T-helper 22 cell (primary cell): ENCODE measurements at regions not wholly inside any gene's neighbourhood (a gene's known extent, or its start where the extent isn't known, plus 50 kb on each side); places are given as distances from the start of the nearest gene placed in this dataset.

Experiments
- DNase-seq: peaks from one replicate; pipeline ENCODE4 v3.0.0-alpha.2; 2020; ENCODE audit warnings: low read depth

DNA sequence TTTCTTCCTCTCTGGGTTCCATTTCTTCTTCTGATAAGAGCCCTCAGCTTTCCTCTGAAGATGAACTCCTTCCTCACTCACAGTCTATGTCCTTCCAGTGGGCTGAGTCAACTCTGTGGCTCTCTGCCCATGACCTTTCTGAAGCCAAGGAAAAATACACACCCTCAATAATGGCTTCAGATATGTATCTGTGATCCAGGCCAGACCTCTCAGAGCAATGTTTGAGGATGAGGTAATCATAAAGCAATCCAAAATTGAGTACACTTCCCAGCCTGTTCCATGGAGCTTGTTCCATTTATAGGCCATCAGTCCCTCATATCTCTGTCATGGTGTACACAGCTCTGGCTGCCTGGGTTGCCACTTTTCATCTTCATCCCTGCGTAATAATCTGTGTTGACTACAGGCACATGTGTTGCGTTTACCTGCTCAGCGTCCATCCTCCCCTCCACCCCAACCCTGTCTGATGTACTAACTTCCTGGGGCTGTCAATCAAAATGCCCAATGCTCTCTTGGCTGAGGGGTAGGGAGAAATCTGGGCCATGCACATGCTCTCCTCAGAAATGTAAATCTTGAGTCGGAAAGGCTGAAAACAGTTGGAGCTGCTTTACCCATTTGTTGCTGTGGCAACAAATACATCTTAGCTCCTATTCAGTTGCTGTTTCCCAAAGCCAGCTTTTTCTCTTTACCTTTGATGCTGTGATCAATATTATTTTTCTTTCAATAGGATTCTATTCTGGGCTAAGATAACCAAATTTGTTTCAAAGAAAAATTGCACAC is 377.8 kb upstream of the TMEM132C start:
- no peak for DNase-seq

DNA sequence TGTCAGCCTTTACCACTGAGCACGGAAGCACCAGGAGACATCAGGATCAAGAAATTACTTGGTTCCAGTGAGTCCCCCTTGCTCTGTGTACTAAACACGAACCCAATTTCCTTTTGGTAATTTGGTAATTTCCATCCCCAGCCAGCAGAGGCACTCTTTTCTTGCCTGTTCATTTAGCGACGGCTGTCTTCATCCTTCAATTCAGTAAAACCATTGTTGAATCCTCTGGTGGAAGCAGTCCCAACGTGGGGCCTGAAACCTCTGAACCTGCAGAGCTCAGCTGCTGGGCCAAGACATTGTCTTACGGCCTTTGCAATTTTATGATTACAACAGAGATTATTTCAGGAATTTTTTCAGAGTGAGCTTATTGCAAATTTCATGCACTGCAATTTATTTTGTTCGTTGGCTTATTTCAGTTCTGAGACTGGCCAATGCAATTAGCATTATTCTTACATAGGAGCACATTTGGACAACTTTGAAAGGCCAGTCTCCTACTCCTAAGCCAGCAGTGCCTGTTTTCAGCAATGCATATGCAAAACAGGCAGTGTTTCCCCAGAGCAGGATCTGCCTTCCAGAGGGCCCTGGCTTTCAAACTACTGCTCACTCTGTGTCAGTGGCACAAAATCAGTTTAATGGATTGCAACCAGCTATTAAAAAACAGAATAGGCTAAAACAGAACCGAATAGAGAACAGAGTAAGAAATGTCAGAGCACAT is 372.9 kb upstream of the TMEM132C start:
- DNase-seq = no peak

DNA sequence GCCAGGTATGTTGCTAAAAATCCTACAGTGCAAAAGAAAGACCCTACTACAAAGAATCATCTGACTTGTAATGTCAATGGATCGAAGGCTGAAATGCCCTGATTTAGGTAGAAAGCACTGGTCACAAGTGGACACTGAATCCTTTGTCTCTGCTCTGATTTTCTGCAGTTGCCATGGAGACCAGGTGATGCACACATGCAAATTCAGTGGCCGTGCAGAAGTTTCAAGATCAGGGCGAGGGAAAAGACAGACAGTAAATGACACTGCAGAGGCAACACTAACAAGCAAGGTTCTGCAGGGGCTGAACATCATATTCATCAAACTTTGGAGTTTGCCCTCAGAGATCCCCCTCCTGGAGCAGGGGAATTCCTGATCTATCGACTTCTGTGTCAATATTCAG is 370.3 kb upstream of the TMEM132C start:
- DNase-seq = no peak

DNA sequence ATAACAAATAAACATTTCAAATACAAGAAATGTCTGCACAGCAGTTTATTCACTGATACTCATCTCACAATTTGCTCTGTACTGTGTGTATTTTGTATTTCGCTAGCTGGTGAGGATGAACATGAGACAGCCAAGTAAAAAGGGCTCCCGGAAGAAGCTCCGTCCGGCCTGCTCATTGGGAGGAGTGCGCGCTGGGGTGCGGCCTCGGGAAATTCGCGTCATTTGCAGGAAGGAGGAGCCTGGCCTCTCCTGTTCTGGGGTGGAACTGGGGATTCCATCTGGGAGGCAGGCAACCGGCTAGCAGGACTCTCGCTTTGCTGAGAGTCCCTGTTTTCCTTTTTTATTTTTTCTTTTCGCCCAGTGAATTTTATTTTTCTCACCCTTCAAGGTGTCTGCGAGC is 368.4 kb upstream of the TMEM132C start:
- no peak for DNase-seq

DNA sequence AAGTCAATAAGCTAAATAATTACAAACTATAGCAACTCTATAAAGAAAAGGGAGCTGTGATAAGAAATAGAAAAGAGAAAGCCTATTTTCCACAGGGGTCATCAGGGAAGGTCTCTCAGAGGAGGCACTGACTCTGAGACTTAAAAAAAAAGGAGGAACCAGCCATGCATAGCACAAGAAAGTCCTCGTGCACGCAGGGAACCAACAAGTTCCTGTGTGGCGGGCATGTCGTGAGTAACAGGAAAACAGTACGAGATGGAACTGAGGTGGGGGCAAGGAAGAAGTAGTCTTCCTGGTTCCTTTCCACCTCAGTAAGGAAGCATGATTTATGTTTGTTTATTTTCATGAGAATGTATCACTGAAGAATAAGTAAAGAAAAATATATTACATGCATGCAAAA is 367.0 kb upstream of the TMEM132C start:
- no peak for DNase-seq

DNA sequence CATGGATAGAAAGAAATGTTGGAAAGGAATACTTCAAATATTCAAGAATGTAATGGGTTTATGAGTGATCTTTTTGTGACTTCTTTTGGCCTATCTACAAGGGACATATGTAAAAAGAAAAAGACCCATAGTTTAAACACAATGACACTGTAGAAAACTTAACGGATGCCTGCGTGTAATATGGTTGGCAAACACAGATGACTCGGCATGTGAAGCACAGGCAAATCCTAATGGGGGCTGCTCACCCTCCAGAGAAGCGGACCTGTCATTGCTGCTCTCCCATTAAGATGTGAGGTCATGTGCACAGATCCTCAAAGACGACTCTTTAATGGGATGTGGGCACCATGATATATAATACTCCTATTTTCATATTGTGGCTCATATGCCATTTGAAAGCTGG is 366.6 kb upstream of the TMEM132C start:
- no peak for DNase-seq

DNA sequence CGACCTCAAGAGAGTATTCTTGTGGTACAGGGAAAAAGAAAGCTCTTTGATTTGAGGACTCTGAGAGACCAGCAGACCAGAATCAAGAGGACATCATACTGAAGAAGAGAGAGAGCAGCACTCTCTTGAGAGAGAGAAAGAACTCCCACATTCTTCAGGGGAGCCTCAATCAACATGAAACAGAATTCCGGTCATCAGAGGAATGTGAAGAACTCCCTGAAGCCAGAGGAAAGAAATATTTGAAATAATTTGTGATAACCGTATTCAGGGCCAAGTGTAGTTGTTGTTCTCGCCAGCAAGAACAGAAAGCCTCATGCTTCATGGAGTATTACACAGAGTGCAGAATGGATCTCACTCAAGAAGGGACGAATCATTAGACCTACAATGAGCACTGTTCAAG is 363.8 kb upstream of the TMEM132C start:
- no peak for DNase-seq

DNA sequence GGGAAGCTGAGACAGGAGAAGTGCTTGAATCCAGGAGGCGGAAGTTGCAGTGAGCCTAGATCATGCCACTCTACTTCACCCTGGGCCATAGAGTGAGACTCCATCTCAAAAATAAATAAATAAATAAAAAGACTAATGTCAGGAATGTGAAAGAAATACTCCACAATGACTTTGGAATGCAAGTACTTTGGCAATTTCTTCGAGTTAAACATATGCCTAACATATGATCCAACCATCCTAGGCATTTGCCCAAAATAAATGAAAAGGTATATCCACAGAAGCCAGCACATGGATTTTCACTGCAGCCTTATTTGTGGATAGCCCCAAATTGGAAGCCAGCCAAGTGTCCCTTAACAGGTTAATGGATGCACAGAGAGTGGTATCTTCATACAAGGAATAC is 357.9 kb upstream of the TMEM132C start:
- no peak for DNase-seq

DNA sequence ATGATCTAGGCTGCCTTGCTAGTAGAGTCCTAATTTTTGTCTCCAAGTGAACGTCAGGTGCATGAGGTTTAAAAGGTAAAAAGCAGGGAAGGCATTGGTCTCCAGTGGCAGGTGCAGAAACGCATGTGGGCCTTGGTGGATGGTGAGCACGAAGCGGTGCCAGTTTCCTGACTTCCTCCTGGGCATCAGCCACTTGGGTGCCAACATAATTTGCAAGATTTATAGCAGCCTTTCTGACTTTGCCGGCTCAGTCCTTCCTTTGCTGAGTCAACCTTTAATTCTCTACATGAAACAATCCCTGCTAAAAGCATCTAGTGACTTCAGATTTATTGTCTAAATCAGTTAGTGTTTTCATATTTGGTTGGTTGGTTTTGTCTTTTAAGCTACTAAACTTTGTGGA is 355.7 kb upstream of the TMEM132C start:
- DNase-seq = no peak

DNA sequence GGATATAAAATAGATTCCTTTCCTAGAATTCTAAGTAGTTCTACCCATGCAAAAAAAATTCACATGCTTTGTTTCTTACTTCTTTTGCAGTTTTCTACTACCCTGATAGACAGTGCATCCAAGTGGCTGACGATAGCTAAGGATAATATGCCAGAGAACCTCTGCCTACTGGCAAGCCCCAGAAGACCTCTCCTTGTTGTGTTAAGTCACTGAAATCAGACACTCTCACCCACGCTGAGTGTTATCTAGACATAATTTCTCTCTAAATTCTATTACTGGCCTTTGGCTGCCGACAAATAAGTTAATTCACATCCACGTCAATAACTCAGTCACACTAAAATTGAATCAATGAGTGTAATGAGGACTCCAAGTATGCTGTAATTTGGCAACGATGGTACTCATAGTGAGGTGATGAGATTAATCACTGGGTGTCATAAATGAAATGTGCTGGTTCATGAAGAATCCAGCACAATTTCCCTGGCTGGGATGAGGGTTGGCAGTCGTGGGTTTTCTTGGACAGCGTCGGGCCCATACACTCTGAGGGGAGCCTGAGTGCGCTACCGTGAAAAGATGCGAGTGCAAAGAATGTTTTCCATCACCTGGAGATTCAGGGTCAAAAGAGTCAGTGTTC is 354.8 kb upstream of the TMEM132C start:
- DNase-seq = no peak

DNA sequence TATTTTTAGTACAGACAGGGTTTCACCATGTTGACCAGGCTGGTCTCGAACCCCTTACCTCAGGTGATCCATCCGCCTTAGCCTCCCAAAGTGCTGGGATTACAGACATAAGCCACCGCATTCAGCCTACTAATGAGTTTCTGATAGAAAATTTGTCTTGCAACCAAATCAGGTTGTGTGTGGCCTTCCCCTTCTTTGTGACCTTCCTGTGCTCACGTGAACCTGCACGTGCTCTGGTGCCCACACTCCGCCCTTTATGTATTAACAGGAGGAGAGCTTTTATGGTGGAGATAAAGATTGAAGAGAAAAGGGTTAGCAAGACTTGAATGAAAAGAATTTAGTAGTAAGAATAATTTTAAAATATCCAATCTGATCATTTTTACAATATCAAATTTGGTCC is 343.5 kb upstream of the TMEM132C start:
- no peak for DNase-seq

DNA sequence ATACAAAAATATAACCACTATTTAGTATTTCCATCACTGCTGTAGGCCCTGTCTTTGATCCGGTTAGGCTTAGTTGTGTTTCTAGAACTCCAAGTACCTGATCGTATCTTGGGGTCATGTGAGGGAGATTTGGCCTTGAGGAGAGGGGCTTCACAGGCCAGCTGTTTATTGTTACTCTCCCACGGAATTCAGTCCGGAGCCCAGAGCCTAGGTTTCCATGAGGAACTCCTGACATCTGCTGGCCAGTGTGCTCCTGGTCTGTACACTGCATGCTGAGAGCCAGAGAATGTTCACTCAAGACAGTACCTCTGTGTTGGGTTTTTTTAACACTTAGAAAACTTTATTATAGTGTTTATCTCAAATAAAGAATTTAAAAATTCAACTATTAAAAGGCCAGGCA is 341.0 kb upstream of the TMEM132C start:
- no peak for DNase-seq

DNA sequence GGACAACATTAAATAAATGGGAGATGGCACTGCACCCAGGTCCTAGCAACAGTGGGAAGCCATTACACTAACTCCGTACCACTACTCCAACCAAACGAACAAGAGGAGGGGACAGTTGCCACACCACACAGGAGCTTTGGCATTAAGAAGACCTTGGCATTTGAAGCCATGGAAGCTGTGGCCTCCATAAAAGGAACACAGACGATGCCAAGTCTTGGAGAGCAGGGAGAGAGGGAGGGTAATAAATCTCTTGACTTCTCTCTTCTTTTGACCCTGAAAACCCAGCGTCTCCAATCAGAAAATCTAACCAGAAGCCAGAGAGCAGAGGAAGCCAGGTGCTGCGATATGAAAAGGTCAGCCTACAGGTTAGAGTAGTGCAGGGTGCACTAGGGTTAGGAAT is 338.8 kb upstream of the TMEM132C start:
- no peak for DNase-seq

DNA sequence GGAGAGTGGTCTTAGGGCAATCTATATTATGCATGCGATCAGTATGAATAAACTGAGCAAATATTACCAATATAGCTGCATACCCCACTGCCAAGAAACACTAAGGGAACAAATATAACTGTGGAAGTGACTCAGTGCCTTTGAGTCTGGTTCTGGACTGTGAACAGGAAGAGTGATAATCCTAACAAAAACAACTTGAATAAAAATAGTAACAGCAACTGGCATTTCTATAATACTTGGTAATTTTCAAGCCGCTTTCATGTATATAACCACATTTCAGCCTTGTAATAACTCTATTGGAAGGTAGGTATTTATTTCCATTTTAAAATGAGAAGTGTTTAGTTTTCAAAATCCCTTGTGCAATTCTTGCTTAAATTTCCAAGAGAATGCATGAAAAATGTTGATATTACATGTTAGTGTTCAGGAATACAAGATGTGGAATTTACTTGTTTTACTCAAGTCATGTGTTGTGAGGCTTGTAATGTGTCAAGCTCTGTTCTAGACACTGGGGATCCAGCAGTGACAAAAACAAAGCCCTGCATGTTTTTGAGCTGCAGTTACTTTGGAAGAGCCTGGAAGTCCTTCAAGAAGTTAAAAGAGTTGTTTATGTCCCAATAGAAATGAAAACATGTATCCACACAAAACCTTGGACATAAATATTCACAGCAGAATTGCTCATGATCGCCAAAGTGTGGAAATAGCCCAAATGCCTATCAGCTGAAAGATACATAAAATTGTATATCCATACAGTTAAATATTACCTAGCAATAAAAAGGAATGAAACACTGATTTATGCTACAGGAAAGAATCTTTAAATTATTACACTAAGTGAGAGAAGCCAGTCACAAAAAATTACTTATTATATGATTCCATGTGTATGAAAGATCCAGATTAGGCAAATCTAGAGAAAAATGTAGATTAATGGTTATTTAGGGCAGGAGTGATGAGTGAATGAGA is 338.1 kb upstream of the TMEM132C start:
- DNase-seq = no peak

DNA sequence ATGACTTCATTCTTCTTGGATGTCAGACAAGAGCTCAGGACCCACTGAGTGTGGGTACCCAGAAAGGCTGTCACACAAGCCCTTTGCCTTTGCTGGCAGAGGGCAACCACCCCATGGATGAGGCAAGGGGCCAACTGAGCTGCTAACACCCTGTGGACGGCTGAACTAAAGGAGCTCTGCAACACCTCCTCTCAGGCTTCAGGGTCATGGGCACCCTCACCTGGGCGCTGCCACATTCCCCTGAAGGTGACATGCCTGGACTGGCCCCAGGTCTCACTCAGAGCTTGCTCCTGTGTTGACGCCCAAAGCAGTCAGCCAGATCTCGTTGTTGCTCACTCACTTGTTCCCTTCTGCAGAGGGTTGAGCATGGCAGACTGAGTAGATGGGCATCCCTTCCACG is 336.8 kb upstream of the TMEM132C start:
- DNase-seq = no peak

DNA sequence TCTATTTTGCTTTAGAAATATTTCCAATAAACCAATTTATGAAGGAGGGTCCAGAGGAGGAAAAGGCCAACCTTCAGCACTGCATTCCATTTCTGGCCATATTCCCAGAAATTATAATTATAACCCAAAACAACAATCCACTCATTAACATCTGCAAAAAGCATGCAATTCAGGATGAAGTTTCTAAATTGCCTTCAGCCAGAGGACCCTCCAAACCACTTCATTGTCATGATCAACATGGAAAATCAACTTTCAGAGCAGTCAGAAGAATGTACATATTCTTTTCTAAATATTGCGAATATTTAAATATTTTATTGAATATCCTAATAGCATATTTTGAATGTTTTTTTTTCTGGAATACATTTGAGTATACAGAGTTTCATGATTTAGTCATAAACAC is 332.6 kb upstream of the TMEM132C start:
- DNase-seq = no peak

DNA sequence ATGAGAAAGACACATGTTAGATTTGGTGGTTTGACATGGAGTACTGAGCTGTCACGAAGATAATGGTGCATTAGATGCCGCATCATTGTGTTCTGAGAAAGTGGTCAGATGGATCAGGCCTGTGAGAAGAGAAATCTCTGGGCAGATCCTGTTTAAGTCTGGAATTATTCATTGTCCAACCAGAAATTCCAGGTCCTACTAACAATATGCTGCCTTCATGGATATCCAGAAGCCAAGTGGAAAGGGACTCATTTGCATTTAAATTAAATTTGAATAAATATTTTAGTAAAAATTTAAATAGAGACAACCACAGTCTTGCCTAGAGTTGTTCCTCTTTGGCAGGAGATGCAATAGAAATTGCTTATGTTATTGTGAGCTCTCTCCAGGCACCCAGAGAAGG is 330.5 kb upstream of the TMEM132C start:
- DNase-seq = no peak

DNA sequence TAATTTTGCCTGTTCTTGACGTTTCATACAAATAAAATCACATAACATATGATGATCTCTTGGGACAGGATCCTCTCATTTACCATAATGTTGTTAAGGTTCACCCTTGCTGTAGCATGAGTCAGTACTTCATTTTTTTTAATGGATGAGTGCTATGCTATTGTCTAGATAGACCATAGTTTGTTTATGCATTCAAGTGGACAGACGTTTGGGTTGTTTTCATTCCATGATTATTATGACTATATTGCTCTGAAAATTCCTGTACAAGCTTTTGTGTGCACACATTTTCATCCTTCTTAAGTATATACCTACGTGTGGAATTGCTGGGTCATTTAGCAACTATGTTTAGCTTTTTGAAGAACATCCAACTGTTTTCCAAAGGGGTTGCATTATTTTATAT is 325.6 kb upstream of the TMEM132C start:
- DNase-seq = no peak

DNA sequence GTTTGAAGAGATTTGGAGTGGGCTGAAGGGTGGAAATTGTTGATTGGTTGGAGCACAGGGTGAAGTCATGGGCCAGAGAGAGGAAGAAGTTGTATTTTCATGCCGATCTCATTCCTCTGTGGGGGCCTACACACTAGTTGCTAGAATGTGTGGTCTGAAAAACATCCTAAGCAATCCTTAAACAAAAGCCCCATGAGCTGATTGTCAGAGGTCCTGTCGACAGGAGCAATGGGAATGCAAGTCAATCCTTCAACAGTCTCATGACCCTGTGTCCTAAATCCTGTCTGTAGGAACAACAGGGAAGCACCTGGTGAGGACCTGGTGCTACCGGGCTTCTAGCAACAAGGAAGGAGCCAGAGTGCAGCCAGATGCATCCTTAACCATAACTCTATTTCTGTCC is 324.0 kb upstream of the TMEM132C start:
- DNase-seq = no peak

DNA sequence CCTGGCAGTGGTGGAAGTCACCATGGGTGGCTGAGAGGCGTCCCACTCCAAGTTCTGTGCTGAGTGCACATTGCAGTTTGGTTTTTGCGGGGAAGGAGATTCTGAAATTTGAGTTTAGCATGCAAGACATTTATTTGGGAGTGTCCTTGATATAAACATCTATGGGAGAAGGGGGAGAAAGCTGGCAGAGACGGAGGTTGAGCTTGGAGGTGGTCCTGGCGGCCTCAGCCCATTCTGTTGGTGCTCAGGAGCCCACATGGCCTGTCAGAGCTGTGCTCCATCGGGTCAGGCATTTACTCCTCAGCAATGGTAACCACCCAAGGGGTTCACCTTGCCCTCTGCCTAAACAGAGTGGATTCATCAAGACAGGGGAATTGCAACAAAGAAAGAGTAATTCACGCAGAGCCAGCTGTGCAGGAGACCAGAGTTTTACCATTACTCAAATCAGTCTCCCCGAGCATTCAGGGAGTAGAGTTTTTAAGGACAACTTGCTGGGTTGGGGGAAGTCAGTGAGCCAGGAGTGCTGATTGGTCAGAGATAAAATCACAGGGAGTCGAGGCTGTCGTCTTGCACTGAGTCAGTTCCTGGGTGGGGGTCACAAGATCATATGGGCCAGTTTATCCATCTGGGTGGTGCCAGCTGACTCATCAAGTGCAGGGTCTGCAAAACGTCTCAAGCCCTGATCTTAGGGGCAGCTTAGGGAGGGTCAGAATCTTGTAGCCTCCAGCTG is 323.3 kb upstream of the TMEM132C start:
- DNase-seq = no peak

DNA sequence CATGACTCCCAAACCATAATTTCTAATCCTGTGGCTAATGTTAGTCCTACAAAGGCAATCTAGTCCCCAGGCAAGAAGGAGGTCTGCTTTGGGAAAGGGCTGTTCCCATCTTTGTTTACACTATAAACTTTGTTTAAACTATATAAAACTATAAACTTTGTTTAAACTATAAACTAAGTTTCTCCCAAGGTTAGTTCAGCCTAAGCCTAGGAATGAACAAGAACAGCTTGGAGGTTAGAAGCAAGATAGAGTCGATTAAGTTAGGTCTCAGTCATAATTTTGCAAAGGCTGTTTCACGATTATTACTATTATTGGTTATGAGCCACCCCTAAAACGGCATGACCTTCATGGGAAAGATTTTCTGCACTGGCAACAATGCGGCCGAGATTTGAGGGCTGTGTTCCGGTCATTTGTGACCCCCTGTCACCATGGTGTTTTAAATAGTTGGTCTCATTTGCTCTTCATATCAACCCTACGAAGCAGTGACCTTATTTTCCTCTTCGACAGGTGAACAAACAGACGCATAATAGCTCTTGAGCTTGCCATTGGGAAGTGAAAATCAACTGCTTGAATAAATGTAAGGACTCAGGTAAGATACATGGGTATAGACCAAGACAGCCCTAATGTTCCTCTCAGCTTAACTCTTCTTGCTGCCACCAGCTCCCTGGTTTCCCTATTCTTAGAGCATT is 322.6 kb upstream of the TMEM132C start:
- DNase-seq = no peak
